HG02571 (cell line): ENCODE measurements at regions not wholly inside any gene's neighbourhood (a gene's known extent, or its start where the extent isn't known, plus 50 kb on each side); places are given as distances from the start of the nearest gene placed in this dataset.
"Not testable (repeated sequence)": the region's sequence is repeated elsewhere in the genome, so short reads cannot be mapped to it uniquely, and the experiment has no call there.

Experiments
- ATAC-seq: cut with Tn5 transposase; IDR thresholded peaks from one replicate; pipeline ENCODE4 v1.9.1; 2021; ENCODE audit warnings: mild to moderate bottlenecking, moderate library complexity; ENCODE audit not compliant: unreplicated experiment

DNA sequence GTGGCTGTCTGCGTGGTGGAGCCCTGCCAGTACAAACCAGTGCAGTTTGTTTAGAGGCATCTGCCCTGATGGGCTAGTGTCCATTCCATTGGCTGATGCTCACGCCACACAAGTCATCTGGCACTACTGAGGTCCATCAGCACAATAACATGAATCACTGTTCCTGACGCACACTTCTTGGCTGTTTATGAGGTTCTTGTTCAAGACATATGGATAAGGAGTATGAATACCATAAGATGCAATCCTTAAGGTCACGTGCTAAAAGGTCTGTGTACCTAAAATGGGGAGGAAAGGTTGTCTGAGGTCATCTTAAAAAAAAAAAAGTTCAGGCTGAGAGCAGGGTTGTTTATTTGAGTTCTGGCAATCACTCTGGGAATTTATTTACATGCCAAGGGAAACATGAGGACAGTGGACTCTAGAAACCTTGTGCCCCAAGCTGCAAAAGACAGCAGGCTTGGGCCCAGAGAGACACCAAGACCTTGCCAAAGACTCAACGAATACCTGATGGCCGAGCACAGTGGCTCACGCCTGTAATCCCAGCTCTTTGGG is 54.1 kb upstream of the SHLD1 start:
- ATAC-seq: no peak

- peak; percentile 95 for ATAC-seq
Measured at GRCh38 chr20:5691918-5692618, 58.1 kb upstream of the SHLD1 start.

DNA sequence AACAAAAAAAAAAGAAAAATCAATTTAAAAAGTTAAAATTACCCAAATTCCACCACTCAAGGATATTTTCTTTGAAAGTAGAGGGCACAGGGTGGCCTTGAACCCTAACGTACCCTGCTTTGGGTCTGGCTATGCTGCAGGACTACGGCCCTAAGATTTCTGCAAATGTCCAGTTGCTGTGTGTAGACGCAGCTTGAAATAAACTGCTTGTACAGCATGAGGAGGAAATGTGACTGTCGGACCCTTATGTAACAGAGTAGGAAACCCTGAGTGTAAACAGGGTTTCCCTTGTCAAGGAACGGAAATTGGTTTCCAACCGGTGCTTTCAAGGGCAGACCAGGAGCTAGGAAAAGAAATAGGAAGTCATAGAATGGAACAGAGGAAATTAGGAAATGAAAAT is 60.7 kb upstream of the SHLD1 start:
- ATAC-seq: no peak

GRCh38 chr20:5688431-5688972 is 61.7 kb upstream of the SHLD1 start:
- ATAC-seq: no peak

DNA sequence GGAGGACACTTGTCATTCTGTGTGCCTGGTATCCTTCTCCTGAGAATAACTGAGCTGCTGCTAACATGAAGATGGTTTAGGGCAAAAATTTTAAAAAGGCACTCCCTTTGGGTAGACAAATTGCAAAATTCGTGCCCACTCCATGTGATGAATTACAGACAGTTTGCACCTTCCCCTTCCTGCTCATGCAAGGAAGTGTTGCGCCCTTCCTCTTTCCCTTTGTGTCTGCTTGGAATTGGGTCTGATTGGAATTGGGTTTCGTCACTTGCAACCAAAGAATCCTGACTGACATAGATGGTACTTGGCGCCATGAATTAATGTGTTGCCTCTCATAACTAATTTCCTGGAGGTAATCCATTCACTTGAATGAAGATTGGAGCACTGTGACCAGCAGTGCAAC is 62.3 kb upstream of the SHLD1 start:
- no peak for ATAC-seq

- ATAC-seq: no peak
Measured at GRCh38 chr20:5686384-5687105, 63.7 kb upstream of the SHLD1 start.

GRCh38 chr20:5682556-5682955 is 67.6 kb upstream of the SHLD1 start:
- not testable (repeated sequence) for ATAC-seq

DNA sequence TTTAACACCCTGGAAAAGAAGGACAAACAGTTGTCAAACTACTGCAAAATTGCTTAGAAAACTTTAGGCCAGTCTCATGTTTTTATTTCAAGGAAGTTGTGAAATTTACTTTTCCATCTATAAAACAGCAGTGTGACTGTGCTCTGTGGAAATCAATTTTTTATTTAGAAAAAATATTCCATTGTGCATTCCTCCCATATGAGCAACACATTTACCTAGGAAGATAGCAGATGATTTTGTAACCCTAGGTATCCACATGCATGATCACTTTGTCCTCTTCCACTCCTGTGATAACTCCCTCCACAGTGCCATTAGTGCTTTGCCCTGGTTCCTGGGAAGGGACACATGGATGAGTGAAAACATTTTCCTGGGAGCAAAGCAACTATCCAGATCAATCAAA is 69.4 kb upstream of the GPCPD1 start:
- ATAC-seq: no peak

DNA sequence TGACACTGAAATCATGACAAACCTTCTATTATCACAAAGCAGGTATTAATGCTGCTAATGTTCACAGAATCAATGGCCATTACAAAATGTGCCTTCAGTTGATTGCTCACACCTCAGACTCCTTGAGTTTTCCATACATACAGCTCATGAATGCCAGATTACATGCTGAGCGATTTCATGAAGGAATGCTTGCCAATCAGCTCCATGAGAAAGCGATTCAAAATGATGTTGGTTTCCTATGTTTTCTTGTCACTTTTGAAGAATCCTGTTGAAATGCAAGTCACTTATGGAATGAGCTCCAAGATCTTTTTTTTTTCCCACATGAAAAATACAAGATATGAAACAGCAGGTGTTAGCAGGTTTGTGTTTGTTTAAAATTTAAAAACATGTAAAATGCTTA is 68.0 kb upstream of the GPCPD1 start:
- no peak for ATAC-seq

DNA sequence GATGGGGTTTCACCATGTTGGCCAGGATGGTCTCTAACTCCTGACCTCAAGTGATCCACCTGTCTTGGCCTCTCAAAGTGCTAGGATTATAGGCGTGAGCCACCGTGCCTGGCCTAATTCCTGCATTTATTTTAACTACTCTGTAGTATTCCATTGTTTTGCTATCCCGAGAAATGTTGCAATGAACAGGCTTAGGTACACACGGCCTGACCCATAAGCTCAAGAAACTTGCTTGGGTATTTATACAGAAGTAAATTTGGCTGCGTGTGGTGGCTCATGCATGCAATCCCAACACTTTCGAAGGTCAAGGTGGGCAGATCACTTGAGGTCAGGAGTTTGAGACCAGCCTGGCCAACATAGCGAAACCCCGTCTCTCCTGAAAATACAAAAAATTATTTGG is 67.1 kb upstream of the GPCPD1 start:
- ATAC-seq: not testable (repeated sequence)

DNA sequence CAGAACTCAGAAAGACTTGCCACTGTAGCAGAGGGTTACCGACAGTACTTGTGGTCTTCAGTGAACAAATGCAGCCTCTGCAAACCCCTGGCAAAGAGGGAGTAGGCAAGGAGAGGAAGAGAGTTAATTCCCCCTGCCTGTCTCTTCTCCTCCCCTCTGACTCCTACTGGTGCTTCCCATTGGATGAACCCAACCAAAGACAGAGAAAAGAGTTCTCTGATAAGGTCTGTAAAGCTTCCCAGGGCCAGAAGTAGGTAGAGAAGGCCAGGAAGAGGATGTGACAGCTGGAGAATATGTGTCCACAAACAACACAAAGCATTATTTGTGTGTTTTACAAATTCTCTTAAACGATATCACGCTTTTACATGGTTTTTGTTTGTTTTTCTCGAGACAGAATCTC is 66.6 kb upstream of the GPCPD1 start:
- no peak for ATAC-seq

GRCh38 chr20:5675103-5676091 is 64.6 kb upstream of the GPCPD1 start:
- no peak for ATAC-seq

DNA sequence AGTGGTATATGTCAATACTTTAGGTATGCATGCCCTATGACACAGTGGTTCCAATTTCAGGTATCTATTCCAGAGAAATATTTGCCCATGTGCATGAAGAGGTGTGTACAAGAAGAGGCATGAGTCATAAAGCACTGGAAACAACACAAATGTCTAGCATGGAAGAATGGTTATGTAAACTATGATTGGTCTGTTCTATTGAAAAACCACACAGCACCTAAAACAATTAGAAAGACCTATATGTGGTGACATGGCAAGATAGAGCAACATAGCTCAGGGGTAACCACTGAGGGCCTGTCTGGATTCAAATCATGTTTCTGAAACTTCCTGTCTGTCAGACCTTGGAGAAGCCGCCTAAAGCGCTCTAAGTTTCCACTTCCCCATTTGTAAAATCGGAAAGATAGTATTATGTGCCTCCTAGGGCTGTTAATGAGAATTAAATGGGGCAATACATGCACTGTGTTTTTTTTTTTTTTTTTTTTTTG is 63.4 kb upstream of the GPCPD1 start:
- peak; percentile 73 for ATAC-seq

- no peak for ATAC-seq
Measured at GRCh38 chr20:5670874-5671273, 60.1 kb upstream of the GPCPD1 start.

DNA sequence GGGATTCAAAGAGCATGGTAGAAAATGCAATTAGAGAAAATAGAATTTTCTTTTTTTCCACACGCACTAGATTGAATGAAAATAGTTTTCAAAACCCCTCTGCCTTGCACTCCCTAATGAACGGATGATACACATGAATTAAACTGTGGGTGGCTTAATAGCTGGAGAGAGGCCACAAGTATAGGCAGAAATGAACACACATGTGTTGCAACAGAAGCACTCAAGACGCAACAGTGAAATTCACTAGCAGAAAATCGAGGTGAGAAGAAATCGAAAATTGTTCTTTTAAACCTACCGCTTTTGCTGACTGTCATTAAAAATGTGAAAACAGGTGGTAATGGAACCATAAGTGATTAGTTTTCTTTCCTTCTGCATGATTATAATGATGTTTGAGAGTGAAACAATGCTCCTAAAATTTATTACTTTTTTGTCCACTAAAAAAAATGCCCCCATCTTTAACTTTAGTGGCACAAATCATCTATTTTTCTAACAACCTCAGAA is 59.3 kb upstream of the GPCPD1 start:
- no peak for ATAC-seq

GRCh38 chr20:5668529-5668868 is 57.7 kb upstream of the GPCPD1 start:
- no peak for ATAC-seq

GRCh38 chr20:5667705-5668528 is 57.1 kb upstream of the GPCPD1 start:
- ATAC-seq: no peak

DNA sequence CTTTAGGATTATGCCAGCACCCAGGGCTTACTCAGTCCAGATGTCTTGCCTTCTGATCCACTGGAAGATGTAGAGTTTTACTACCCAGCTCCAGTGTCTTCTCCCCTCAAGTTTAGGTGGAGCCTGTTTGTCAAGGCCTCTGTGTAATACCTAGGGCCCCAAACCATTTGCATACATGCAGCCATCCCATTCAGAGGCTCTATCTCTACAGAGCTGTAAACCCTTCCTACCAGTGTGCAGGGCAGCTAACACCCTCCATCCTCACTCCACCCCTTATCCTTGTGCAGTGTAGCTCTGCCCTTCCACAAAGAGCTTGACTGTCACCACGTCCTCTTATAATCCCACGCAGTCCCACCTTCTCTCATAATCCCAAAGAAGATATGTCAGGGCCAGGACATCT is 54.6 kb upstream of the GPCPD1 start:
- ATAC-seq: no peak

DNA sequence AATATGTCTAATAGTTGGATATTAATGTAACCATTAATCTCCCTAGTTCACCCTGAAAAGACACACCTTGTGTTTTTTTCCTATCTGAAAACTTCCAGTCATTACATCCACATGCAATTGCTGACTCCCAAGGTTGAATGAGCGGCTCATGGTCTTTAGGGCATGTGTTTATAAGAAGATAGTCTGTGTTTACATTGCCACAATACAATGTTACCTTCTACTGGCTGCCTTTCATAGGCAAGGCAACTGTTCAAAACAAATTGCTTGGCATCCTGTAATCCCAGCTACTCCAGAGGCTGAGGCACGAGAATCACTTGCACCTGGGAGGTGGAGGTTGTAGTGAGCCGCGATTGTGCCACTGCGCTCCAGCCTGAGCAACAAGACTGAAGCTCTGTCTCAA is 52.6 kb upstream of the GPCPD1 start:
- ATAC-seq: no peak

DNA sequence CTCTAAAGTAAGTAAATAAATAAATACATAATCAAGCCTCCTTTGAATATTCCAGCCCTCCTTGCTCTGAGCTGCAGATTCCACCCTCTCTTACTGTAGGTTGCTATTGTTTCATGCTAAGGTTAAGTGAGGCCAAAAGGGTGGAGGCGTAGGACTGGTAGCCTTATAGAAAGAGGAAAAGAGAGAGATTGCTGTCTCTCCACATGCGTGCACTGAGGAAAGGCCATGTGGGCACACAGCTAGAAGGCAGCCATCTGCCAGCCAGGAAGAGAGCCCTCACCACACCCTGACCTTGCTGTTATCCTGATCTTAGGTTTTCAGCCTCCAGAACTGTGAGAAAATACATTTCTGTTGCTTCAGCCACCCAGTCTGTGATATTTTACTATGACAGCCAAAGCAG is 52.0 kb upstream of the GPCPD1 start:
- no peak for ATAC-seq
